Vagina (tissue), 2 donors: ENCODE measurements at regions not wholly inside any gene's neighbourhood (a gene's known extent, or its start where the extent isn't known, plus 50 kb on each side); places are given as distances from the start of the nearest gene placed in this dataset.

Experiments
- POLR2A ChIP-seq, 2 donors: fragments of 450-650 bp; IDR thresholded peaks; one replicate each; pipeline ENCODE4 v1.6.1; 2017; ENCODE audit warnings: antibody characterized with exemption in 2 of 2, mild to moderate bottlenecking in 2 of 2, moderate library complexity in 2 of 2
- TF ChIP-seq, protein P1 (sequence below), 3 experiments: fragments of 450-650 bp in 2 of 3; fragments of 200-600 bp in 1 of 3; sonication (generic) in 1 of 3; IDR thresholded peaks; one replicate each; pipeline ENCODE4 v1.5.1; 2017 to 2019; ENCODE audit warnings: antibody characterized with exemption in 3 of 3, mild to moderate bottlenecking in 2 of 3, moderate library complexity in 2 of 3

DNA sequence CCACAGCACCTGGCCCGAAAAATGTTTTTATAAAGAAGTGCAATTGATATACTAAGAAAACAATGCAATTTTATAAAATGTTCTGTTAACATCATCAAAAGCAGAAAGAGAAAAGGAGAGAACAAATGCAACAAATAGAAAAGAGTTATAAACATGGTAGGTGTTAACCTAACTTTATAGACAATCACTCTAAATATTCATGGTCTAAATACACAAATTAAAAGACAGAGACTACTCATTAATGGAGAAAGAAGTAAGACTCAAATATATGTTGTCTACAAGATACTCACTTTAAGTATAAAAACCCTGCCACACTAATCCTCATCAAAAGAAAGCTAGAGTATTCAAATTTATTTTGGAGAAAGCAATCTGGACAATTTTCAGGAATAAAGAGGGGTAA lies 425.3 kb upstream of the ANKRD30A start:
- TF ChIP-seq, protein P1, sequence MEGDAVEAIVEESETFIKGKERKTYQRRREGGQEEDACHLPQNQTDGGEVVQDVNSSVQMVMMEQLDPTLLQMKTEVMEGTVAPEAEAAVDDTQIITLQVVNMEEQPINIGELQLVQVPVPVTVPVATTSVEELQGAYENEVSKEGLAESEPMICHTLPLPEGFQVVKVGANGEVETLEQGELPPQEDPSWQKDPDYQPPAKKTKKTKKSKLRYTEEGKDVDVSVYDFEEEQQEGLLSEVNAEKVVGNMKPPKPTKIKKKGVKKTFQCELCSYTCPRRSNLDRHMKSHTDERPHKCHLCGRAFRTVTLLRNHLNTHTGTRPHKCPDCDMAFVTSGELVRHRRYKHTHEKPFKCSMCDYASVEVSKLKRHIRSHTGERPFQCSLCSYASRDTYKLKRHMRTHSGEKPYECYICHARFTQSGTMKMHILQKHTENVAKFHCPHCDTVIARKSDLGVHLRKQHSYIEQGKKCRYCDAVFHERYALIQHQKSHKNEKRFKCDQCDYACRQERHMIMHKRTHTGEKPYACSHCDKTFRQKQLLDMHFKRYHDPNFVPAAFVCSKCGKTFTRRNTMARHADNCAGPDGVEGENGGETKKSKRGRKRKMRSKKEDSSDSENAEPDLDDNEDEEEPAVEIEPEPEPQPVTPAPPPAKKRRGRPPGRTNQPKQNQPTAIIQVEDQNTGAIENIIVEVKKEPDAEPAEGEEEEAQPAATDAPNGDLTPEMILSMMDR (IDR thresholded peaks at IDR 0.05), result no peak
- TF ChIP-seq POLR2A (IDR thresholded peaks at IDR 0.05), result no peak
